Ishikawa (cell line): ENCODE measurements at regions not wholly inside any gene's neighbourhood (a gene's known extent, or its start where the extent isn't known, plus 50 kb on each side); places are given as distances from the start of the nearest gene placed in this dataset.

ENCODE experiments used
- CEBPB ChIP-seq: IDR thresholded peaks from 2 replicates; pipeline ENCODE4 v1.6.1; 2012
- CREB1 ChIP-seq: IDR thresholded peaks from 2 replicates; pipeline ENCODE4 v1.6.1; 2012; ENCODE audit warnings: low read depth
- EGR1 ChIP-seq: IDR thresholded peaks from 2 replicates; pipeline ENCODE4 v1.6.1; 2012
- EP300 ChIP-seq: IDR thresholded peaks from 2 replicates; pipeline ENCODE4 v1.6.1; 2012; ENCODE audit warnings: borderline replicate concordance
- FOXM1 ChIP-seq: IDR thresholded peaks from 2 replicates; pipeline ENCODE4 v1.6.1; 2012; ENCODE audit warnings: low read depth, borderline replicate concordance
- NFIC ChIP-seq: IDR thresholded peaks from 2 replicates; pipeline ENCODE4 v1.6.1; 2012
- TAF1 ChIP-seq: IDR thresholded peaks from 2 replicates; pipeline ENCODE4 v1.6.1; 2012; ENCODE audit warnings: low read depth, mild to moderate bottlenecking
- TCF12 ChIP-seq: IDR thresholded peaks from 2 replicates; pipeline ENCODE4 v1.6.1; 2012; ENCODE audit warnings: low read depth
- TEAD4 ChIP-seq: IDR thresholded peaks from 2 replicates; pipeline ENCODE4 v1.6.1; 2012
- YY1 ChIP-seq: IDR thresholded peaks from 2 replicates; pipeline ENCODE4 v1.6.1; 2012; ENCODE audit warnings: low read depth
- TF ChIP-seq, protein P1 (sequence below): IDR thresholded peaks from 2 replicates; pipeline ENCODE4 v1.6.1; 2012
- TF ChIP-seq, protein P2 (sequence below): IDR thresholded peaks from 2 replicates; pipeline ENCODE4 v1.6.1; 2012
- TF ChIP-seq, protein P3 (sequence below): IDR thresholded peaks from 2 replicates; pipeline ENCODE4 v1.6.1; 2012; ENCODE audit warnings: low read depth, mild to moderate bottlenecking

DNA sequence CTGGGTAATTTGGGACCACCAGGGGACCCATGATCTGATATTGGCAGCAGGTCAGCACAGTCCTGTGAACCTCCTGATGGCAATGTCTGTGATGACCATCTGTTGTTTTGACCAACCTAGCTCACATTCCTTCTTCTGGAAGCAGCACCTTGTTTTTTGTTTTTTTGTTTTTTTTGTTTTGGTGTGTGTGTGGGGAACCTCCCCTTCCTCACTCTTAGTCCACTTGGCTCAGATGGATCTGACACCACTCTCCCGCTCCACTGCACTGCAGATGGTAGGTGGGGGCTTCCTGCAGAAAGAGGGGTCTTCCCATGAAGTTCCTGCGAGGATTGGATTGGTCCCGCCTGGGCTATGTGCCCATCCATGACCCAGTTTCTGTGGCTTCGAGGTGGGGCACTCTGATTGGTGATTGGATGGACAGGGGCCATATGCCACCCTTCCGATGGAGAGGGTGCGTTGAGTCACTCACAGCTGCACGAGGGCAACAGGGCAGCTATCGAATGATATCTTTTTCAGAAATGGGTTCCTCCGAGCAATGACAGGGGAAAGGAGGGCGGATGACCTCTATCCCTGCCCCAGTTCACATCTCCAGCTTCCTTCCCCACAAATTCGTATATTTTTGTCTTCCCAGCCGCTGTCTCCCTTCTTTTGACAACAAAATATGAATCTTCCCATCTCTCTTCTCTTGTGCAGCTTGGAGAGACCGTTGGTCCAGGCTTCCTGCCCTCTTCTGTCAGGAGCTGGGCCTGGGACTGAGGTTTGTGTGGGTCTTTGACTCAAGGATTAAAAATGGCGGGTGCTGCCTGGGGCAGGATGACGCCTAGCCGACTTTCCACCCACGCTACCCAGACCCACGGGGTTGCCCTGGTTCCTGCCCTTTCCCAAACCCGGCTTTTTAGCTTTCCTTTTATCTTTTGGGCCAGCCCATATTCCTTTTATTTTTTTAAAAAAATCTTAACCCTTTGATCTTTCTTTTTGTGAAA lies 132.1 kb upstream of the KCNG1 start:
- TF ChIP-seq EP300: no peak
- no peak for TF ChIP-seq CREB1
- TF ChIP-seq, protein P1, sequence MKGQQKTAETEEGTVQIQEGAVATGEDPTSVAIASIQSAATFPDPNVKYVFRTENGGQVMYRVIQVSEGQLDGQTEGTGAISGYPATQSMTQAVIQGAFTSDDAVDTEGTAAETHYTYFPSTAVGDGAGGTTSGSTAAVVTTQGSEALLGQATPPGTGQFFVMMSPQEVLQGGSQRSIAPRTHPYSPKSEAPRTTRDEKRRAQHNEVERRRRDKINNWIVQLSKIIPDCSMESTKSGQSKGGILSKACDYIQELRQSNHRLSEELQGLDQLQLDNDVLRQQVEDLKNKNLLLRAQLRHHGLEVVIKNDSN: no peak
- no peak for TF ChIP-seq TAF1
- TF ChIP-seq TCF12: no peak
- TF ChIP-seq, protein P2, sequence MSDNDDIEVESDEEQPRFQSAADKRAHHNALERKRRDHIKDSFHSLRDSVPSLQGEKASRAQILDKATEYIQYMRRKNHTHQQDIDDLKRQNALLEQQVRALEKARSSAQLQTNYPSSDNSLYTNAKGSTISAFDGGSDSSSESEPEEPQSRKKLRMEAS: no peak
- TF ChIP-seq, protein P3, sequence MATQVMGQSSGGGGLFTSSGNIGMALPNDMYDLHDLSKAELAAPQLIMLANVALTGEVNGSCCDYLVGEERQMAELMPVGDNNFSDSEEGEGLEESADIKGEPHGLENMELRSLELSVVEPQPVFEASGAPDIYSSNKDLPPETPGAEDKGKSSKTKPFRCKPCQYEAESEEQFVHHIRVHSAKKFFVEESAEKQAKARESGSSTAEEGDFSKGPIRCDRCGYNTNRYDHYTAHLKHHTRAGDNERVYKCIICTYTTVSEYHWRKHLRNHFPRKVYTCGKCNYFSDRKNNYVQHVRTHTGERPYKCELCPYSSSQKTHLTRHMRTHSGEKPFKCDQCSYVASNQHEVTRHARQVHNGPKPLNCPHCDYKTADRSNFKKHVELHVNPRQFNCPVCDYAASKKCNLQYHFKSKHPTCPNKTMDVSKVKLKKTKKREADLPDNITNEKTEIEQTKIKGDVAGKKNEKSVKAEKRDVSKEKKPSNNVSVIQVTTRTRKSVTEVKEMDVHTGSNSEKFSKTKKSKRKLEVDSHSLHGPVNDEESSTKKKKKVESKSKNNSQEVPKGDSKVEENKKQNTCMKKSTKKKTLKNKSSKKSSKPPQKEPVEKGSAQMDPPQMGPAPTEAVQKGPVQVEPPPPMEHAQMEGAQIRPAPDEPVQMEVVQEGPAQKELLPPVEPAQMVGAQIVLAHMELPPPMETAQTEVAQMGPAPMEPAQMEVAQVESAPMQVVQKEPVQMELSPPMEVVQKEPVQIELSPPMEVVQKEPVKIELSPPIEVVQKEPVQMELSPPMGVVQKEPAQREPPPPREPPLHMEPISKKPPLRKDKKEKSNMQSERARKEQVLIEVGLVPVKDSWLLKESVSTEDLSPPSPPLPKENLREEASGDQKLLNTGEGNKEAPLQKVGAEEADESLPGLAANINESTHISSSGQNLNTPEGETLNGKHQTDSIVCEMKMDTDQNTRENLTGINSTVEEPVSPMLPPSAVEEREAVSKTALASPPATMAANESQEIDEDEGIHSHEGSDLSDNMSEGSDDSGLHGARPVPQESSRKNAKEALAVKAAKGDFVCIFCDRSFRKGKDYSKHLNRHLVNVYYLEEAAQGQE: no peak
- no peak for TF ChIP-seq EGR1
- no peak for TF ChIP-seq CEBPB
- TF ChIP-seq TEAD4: no peak
- TF ChIP-seq FOXM1: no peak
- TF ChIP-seq YY1: no peak
- TF ChIP-seq NFIC: no peak
